H4 (cell line): ENCODE measurements at regions not wholly inside any gene's neighbourhood (a gene's known extent, or its start where the extent isn't known, plus 50 kb on each side); places are given as distances from the start of the nearest gene placed in this dataset.

Experiments
- DNase-seq: peaks from one replicate; pipeline ENCODE4 v3.0.0-alpha.2; 2015; ENCODE audit warnings: low spot score

DNA sequence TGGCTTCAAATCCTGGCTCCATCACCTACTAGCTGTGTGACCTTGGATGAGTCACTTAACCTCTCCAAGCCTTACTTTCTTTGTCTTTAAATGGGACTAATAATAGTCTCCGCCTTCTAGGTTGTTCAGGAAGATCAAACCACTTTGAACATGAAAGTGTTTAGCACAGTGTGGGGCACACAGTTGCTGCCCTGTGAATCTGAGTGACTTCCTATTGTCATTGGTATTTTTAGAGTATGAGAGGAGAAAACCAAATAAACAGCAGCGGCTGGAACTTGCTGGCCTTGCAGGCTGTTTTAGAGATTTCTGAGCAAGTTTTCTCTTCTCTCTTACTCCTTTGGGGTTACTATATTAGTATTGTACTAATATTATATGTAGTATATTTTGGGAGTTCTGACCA, 120.7 kb upstream of the MYL2 start:
- DNase-seq = no peak

- no peak for DNase-seq
These were observed 120.3 kb upstream of the MYL2 start for GRCh38 chr12:111040690-111041089.

DNA sequence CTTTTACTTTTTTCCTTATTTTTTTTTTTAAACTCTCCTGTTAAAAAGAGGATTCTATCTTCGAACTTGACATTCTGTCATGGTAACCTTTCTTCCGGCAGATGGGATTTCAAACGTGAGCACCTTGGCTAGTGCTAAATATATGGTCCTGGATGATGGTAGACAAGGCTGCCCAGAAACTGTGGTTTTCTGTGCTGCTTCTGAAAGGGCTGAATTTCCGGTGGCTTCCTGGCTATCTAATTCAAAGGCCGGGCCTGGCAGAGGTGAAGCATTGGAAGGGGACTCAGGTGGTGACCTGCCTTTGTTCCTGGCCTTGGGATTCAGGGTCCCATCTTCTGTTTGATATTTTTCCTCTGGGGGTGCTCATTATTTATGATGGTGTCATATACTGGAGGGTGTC, 118.6 kb upstream of the MYL2 start:
- no peak for DNase-seq

DNA sequence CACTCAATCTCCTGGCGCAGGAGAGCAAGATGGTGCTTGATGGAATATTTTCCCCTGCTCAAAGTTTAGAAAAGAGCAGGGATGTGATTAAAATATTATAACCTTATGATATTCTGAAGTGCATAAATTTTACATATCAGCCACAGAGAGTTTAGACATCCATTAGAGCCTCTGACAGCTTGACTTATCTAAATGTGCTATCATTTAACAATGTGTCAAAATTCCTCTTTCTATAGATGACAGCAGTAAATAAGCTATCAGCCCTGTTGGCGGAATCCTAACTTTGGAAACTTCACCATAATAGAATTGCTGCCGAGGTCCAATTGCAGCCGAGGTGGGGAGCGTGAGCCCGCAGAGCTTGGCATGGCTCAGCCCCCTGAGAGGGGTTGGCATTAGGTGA, 117.7 kb upstream of the MYL2 start:
- DNase-seq = no peak

- DNase-seq = no peak
These were observed 116.7 kb upstream of the MYL2 start for GRCh38 chr12:111037047-111037446.

- no peak for DNase-seq
These were observed 115.4 kb upstream of the MYL2 start for GRCh38 chr12:111035578-111036301.

GRCh38 chr12:111034886-111035577, 114.7 kb upstream of the MYL2 start:
- DNase-seq = no peak

DNA sequence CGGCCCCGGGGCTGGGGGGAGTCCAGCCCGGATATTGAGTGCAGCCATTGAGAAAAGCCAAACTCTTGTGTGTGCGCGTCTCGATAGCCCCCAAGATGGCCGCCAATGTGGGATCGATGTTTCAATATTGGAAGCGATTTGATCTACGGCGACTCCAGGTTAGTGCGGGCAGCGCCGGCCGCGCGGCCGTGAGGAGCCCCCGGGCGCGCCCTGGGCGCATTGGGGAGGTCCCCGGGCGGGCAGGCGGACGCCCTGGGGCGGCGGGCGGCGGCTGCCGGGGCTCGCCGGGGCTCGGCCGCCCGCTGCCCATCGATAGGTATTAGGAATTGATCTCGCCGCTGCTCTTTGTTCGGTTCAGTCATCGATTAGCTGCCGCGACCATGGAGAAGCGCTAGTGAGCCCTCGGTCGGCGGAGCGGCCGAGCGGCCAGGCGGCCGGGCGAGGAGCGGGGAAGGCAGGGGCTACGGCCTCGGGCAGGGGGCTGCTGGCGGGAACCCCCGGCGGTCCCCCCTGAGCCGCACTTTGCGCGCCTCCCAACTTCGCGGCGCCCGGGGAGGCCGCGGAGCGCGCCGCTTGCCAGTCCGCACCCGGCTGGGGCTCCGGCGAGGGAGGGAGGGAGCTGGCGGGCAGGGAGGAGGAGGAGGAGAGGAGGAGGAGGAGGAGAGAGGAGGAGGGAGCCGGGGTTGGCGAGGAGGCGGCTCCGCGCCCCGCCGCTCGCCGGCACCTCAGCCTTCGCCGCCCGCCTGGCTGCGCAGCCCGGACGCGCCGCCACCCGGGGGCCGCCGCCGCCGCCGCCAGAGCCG, 113.9 kb upstream of the MYL2 start, which contains the start of gene CUX2:
Gene CUX2, plus strand, starts transcription at position 83 of the 803 bp plus-strand sequence.
- no peak for DNase-seq

DNA sequence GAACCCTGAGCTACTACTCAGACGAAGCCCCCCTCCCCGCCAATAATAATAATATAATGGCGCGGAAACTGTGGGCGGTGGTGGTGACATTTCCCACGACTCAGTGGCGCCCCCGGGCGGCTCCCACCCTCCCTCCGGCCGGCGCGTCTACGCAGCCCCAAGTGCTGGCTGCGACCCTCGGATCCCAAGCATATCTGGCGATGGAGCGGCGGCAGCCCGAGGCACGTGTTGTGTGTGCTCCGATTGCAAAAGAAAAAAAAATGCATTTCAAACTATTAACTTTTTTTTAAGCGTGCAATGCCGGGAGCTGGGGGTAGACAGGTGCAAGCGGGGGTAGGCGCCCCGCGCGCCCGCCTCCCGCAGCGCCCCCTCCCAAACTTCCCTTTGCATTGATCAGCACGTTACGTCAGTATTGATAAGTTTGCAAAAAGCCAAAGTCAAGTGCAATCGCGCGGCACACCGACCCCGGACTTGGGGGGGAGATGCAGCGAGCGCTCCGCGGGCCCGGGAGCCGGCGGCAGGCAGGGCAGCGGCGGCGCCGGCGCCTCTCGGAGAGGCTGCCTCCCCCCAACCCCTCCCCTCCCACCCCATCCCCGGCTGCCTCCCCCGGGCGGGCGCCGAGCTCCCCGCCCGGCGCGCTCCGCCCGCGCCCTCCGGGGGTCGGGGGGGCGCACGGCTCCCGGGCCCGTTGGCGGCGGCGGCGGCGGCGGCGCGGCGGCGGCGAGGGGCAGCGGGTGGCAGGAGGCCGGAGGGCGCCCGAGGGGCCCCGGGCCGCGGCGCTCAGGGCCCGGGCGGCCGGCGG, 113.1 kb upstream of the MYL2 start:
- DNase-seq = no peak

DNA sequence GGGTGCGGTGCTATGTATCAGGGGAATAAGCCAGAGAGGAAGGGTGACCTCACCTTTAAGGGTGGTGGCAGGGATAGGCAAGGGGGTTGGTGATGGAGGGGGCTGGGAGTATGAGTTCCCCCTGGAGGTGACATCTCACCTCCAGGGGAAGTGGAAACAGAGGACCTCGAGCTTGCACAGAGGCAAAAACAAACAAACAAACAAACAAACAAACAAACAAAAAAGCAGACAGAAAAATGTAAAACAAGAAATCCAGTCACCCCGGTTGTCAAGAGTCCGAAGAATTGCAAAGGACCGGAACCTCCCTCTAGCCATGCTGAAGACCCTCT, 112.2 kb upstream of the MYL2 start:
- no peak for DNase-seq

GRCh38 chr12:111031916-111032590, 111.7 kb upstream of the MYL2 start:
- no peak for DNase-seq

- no peak for DNase-seq
These were observed 110.4 kb upstream of the MYL2 start for GRCh38 chr12:111030800-111031199.

- DNase-seq = no peak
These were observed 109.4 kb upstream of the MYL2 start for GRCh38 chr12:111029732-111030131.

- no peak for DNase-seq
These were observed 108.9 kb upstream of the MYL2 start for GRCh38 chr12:111029305-111029704.

DNA sequence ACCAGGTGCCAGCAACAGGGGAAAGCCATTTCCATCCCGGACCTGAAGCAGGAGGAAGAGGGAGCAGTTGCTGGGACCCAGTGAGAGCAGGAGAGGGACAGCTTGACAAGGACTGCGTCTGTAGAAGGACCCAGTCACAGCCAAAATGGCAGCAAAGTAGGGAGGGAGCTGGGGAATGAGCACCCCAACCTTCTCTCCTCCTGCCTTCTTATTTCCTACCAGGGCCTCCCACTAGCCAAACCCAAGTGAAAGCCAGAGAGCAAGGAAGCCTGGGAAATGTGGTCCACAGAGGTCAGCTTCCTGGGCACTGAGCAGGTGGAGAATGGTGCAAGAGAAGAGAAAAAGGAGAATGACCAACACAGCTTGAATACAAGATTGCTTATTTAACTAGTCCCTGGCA, 108.5 kb upstream of the MYL2 start:
- DNase-seq = no peak

DNA sequence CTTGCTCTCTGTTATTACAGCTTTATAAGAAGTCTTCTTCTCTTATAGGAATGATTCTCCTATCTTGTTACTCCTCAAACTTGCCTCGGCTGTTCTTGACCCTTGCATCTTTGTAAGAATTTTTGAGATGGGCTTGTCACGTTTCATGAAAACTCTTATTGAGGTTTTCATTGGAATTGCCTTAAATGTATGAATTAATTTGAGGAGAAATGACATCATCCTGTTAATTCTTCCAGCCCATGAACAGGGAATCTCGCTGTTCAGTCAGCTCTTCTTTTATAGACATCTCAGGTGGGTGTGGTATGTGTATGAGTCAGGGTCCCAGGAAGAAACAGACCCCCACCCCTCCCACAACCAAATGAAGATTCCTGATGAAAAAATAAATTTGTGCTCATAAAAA, 107.1 kb upstream of the MYL2 start:
- DNase-seq = no peak

DNA sequence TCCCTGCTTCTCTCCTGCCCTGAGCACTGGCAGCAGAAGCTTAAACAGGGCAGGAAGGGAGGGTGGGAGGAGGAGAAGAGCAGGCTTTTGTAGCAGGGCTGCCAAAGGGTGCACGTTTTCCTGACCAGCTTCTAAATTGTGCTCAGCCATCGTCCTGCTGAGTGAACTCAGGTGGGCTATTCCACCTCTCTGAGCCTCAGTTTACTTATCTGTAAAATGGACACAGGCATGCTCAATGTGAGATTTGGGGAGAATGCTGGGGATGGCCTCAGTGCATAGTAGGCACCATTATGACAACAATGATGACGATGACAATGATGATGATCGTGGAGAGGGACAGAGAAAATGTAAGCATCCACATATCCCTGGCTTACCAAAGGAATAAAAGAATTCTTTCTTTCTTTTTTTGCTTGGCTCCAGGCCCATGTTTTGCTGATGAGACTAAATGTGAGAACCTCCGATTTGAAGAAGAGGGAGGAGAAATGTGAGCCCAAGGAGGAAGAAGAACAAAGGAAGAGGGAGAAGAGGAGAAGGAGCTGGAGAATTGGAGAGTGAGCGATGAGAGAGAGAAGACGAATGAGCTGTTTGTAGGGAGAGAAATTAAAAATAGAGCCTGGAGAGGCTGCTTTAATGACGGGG, 105.5 kb upstream of the MYL2 start:
- no peak for DNase-seq

GRCh38 chr12:111025301-111025700, 104.9 kb upstream of the MYL2 start:
- DNase-seq = no peak

DNA sequence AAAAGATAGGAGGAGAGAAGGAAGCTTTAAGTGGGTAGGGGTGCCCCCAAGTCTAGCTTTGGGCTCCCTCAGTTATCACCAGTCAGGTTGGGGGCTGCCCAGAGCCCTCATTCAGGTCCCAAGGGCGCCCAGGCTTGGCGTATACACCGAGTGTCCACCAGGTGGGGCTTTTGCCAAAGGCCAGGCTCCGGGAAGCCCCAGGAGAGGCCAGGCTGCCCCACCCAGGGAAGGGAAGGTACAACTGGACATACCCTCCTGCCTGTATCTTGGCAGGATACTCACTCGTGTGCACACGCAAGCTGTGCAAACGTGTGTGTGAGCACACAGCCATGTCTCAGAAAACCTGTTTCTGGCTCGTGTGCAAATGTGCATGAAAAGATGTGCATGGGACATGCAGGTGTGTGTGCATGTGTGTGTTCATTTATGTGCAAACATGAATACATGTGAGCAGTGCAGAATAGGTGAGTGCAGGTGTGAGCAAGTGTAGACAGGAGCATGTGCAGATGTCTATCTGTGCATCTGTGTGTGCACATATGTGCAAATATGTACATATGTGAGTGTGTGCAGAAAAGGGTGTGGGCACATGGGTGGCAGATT, 103.9 kb upstream of the MYL2 start:
- DNase-seq = peak; percentile 40

GRCh38 chr12:111022386-111022785, 102.0 kb upstream of the MYL2 start:
- DNase-seq = no peak

GRCh38 chr12:111014547-111014946, 94.2 kb upstream of the MYL2 start:
- no peak for DNase-seq
